ENCODE measurements at regions not wholly inside any gene's neighbourhood (a gene's known extent, or its start where the extent isn't known, plus 50 kb on each side); places are given as distances from the start of the nearest gene placed in this dataset.
"Not testable (repeated sequence)": the region's sequence is repeated elsewhere in the genome, so short reads cannot be mapped to it uniquely, and the experiment has no call there.

GRCh38 chr20:48503166-48503815 lies 324.5 kb downstream of the PREX1 start:
- ChIA-PET CTCF (no interaction called here), POLR2A (ENCODE audit: low non-redundant PET) (interaction anchor here (0.6 kb wide), 1 partner anchor 609 kb away, joined by 3 read pairs; no protein-coding TSS in a partner anchor)
- BruUV-seq (replicated peaks) = no TSS peak
- Histone ChIP-seq H3K27ac (ENCODE audit: low read depth, low read length, poor library complexity, severe bottlenecking) (no peak overlapping the region), H3K36me3 (ENCODE audit: insufficient read depth, low read length, poor library complexity, severe bottlenecking) (no peaks in the 10 kb centered on the region), H3K9me3 (ENCODE audit: low read depth, low read length, poor library complexity, severe bottlenecking) (no peaks in the 10 kb centered on the region), H3K4me3 (ENCODE audit: low read depth, low read length, poor library complexity, severe bottlenecking) (no peak overlapping the region), H3K4me1 (ENCODE audit: insufficient read depth, low read length, poor library complexity, severe bottlenecking) (no peaks in the 10 kb centered on the region), H3K27me3 (replicated peaks; ENCODE audit: insufficient read depth, low read depth, low read length, poor library complexity) (peaks cover 49% of the 10 kb centered on the region)
- DNase-seq (ENCODE audit: low spot score) = no peak
- intact Hi-C loops (cut with micrococcal nuclease; ENCODE audit: unreplicated experiment) = no loop called here
- no peak for TF ChIP-seq EZH2 (IDR thresholded peaks at IDR 0.05; ENCODE audit: borderline replicate concordance, low read depth, low read length, poor library complexity, severe bottlenecking)
- no peak for TF ChIP-seq CTCF (conservative IDR thresholded peaks at IDR 0.05; ENCODE audit: low read depth, low read length)

GRCh38 chr20:48502758-48503157 lies 325.0 kb downstream of the PREX1 start:
- CTCF ChIA-PET = no interaction called here
- intact Hi-C loops (cut with micrococcal nuclease; ENCODE audit: unreplicated experiment) = no loop called here
- no peak overlapping the region for H3K27ac ChIP-seq (ENCODE audit: low read depth, low read length, poor library complexity, severe bottlenecking)

GRCh38 chr20:48502016-48502415 lies 325.8 kb downstream of the PREX1 start:
- Histone ChIP-seq H3K36me3 (ENCODE audit: insufficient read depth, low read length, poor library complexity, severe bottlenecking) (no peaks in the 10 kb centered on the region), H3K27ac (ENCODE audit: low read depth, low read length, poor library complexity, severe bottlenecking) (no peak overlapping the region), H3K27me3 (replicated peaks; ENCODE audit: insufficient read depth, low read depth, low read length, poor library complexity) (peaks cover 49% of the 10 kb centered on the region), H3K9me3 (ENCODE audit: low read depth, low read length, poor library complexity, severe bottlenecking) (no peaks in the 10 kb centered on the region), H3K4me3 (ENCODE audit: low read depth, low read length, poor library complexity, severe bottlenecking) (no peak overlapping the region), H3K4me1 (ENCODE audit: insufficient read depth, low read length, poor library complexity, severe bottlenecking) (no peaks in the 10 kb centered on the region)
- no peak for DNase-seq (ENCODE audit: low spot score)
- intact Hi-C loops (cut with micrococcal nuclease; ENCODE audit: unreplicated experiment) = no loop called here
- TF ChIP-seq EZH2 (IDR thresholded peaks at IDR 0.05; ENCODE audit: borderline replicate concordance, low read depth, low read length, poor library complexity, severe bottlenecking) (no peak), CTCF (conservative IDR thresholded peaks at IDR 0.05; ENCODE audit: low read depth, low read length) (no peak)
- ChIA-PET POLR2A (ENCODE audit: low non-redundant PET) (no interaction called here), CTCF (no interaction called here)
- no TSS peak for BruUV-seq (replicated peaks)

More at GRCh38 chr20:48502758-48503157, 325.0 kb downstream of the PREX1 start:
- Histone ChIP-seq H3K27me3 (replicated peaks; ENCODE audit: insufficient read depth, low read depth, low read length, poor library complexity) (peaks cover 49% of the 10 kb centered on the region), H3K9me3 (ENCODE audit: low read depth, low read length, poor library complexity, severe bottlenecking) (no peaks in the 10 kb centered on the region), H3K4me3 (ENCODE audit: low read depth, low read length, poor library complexity, severe bottlenecking) (no peak overlapping the region), H3K4me1 (ENCODE audit: insufficient read depth, low read length, poor library complexity, severe bottlenecking) (no peaks in the 10 kb centered on the region), H3K36me3 (ENCODE audit: insufficient read depth, low read length, poor library complexity, severe bottlenecking) (no peaks in the 10 kb centered on the region)
- no peak for TF ChIP-seq EZH2 (IDR thresholded peaks at IDR 0.05; ENCODE audit: borderline replicate concordance, low read depth, low read length, poor library complexity, severe bottlenecking)
- TF ChIP-seq CTCF (conservative IDR thresholded peaks at IDR 0.05; ENCODE audit: low read depth, low read length) = no peak
- no TSS peak for BruUV-seq (replicated peaks)
- POLR2A ChIA-PET (ENCODE audit: low non-redundant PET) = interaction anchor here (0.6 kb wide), 1 partner anchor 608 kb away, joined by 3 read pairs; no protein-coding TSS in a partner anchor
- DNase-seq (ENCODE audit: low spot score) = no peak

- H3K36me3 ChIP-seq (ENCODE audit: insufficient read depth, low read length, poor library complexity, severe bottlenecking); H3K4me1 ChIP-seq (ENCODE audit: insufficient read depth, low read length, poor library complexity, severe bottlenecking); DNase-seq (ENCODE audit: low spot score); H3K9me3 ChIP-seq (ENCODE audit: low read depth, low read length, poor library complexity, severe bottlenecking); BruUV-seq (replicated peaks); POLR2A ChIA-PET (ENCODE audit: low non-redundant PET); H3K27ac ChIP-seq (ENCODE audit: low read depth, low read length, poor library complexity, severe bottlenecking); intact Hi-C loops (cut with micrococcal nuclease; ENCODE audit: unreplicated experiment); H3K4me3 ChIP-seq (ENCODE audit: low read depth, low read length, poor library complexity, severe bottlenecking); CTCF ChIA-PET: not testable (repeated sequence)
- peaks cover 49% of the 10 kb centered on the region for H3K27me3 ChIP-seq (replicated peaks; ENCODE audit: insufficient read depth, low read depth, low read length, poor library complexity)
These were observed 326.9 kb downstream of the PREX1 start for GRCh38 chr20:48500900-48501299.

- H3K36me3 ChIP-seq (ENCODE audit: insufficient read depth, low read length, poor library complexity, severe bottlenecking); H3K9me3 ChIP-seq (ENCODE audit: low read depth, low read length, poor library complexity, severe bottlenecking); DNase-seq (ENCODE audit: low spot score); CTCF ChIA-PET; H3K27ac ChIP-seq (ENCODE audit: low read depth, low read length, poor library complexity, severe bottlenecking); POLR2A ChIA-PET (ENCODE audit: low non-redundant PET); BruUV-seq (replicated peaks); H3K4me3 ChIP-seq (ENCODE audit: low read depth, low read length, poor library complexity, severe bottlenecking); H3K4me1 ChIP-seq (ENCODE audit: insufficient read depth, low read length, poor library complexity, severe bottlenecking); intact Hi-C loops (cut with micrococcal nuclease; ENCODE audit: unreplicated experiment): not testable (repeated sequence)
- peaks cover 45% of the 10 kb centered on the region for H3K27me3 ChIP-seq (replicated peaks; ENCODE audit: insufficient read depth, low read depth, low read length, poor library complexity)
These were observed 328.9 kb downstream of the PREX1 start for GRCh38 chr20:48498939-48499338.

Measured in A673 (cell line).